ENCODE measurements at regions not wholly inside any gene's neighbourhood (a gene's known extent, or its start where the extent isn't known, plus 50 kb on each side); places are given as distances from the start of the nearest gene placed in this dataset.

- TF ChIP-seq, protein P1, sequence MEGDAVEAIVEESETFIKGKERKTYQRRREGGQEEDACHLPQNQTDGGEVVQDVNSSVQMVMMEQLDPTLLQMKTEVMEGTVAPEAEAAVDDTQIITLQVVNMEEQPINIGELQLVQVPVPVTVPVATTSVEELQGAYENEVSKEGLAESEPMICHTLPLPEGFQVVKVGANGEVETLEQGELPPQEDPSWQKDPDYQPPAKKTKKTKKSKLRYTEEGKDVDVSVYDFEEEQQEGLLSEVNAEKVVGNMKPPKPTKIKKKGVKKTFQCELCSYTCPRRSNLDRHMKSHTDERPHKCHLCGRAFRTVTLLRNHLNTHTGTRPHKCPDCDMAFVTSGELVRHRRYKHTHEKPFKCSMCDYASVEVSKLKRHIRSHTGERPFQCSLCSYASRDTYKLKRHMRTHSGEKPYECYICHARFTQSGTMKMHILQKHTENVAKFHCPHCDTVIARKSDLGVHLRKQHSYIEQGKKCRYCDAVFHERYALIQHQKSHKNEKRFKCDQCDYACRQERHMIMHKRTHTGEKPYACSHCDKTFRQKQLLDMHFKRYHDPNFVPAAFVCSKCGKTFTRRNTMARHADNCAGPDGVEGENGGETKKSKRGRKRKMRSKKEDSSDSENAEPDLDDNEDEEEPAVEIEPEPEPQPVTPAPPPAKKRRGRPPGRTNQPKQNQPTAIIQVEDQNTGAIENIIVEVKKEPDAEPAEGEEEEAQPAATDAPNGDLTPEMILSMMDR (IDR thresholded peaks at IDR 0.05; ENCODE audit: low read length): no peak
- no peak for TF ChIP-seq EZH2 (IDR thresholded peaks at IDR 0.05; ENCODE audit: borderline replicate concordance, low read length)
Observed at GRCh38 chr2:215881582-215881981, 131.8 kb downstream of the MREG start.
